OCI-LY1 (cell line): ENCODE measurements at regions not wholly inside any gene's neighbourhood (a gene's known extent, or its start where the extent isn't known, plus 50 kb on each side); places are given as distances from the start of the nearest gene placed in this dataset.

Experiments used
- CTCF ChIP-seq: fragments of 200-600 bp; sonication (generic), shearing (Covaris generic); IDR thresholded peaks from 2 replicates; pipeline ENCODE4 v1.5.1; 2017; ENCODE audit warnings: mild to moderate bottlenecking, antibody characterized with exemption, low read length, moderate library complexity, mixed read lengths
- EZH2 ChIP-seq: fragments of 200-600 bp; sonication (generic), shearing (Covaris generic); IDR thresholded peaks from 2 replicates; pipeline ENCODE4 v1.8.0; 2017; ENCODE audit warnings: borderline replicate concordance, mixed run types, mild to moderate bottlenecking, antibody characterized with exemption, low read length, moderate library complexity, mixed read lengths

- TF ChIP-seq CTCF (no peak), EZH2 (no peak)
Observed at GRCh38 chr4:149884529-149885181, 69.0 kb upstream of the IQCM start.
